HepG2 (cell line): ENCODE measurements at regions not wholly inside any gene's neighbourhood (a gene's known extent, or its start where the extent isn't known, plus 50 kb on each side); places are given as distances from the start of the nearest gene placed in this dataset.

Experiments used
- CBX5 ChIP-seq: sonication (generic); formaldehyde crosslinking; IDR thresholded peaks from 2 replicates; pipeline ENCODE4 v1.4.0; 2020; ENCODE audit warnings: missing genetic modification reagents, borderline replicate concordance
- CTCF ChIP-seq: sonication (generic); formaldehyde crosslinking; IDR thresholded peaks from 2 replicates; pipeline ENCODE4 v1.5.0; 2020; ENCODE audit warnings: mild to moderate bottlenecking, missing genetic modification reagents, moderate library complexity
- FOXO4 ChIP-seq: sonication (generic); formaldehyde crosslinking; conservative IDR thresholded peaks from 2 replicates; pipeline ENCODE4 v1.8.1; 2023; ENCODE audit warnings: missing genetic modification reagents
- GTF2F1 ChIP-seq: fragments of 150-350 bp; IDR thresholded peaks from 2 replicates; pipeline ENCODE4 v1.6.1; 2014; ENCODE audit warnings: low read length
- MXI1 ChIP-seq: IDR thresholded peaks from 3 replicates; pipeline ENCODE4 v1.6.1; 2012; ENCODE audit warnings: low read depth, low read length, inconsistent platforms, borderline replicate concordance
- NKX3-1 ChIP-seq: sonication (generic); formaldehyde crosslinking; IDR thresholded peaks from 2 replicates; pipeline ENCODE4 v1.5.0; 2020; ENCODE audit warnings: missing genetic modification reagents
- POLR2A ChIP-seq, 2 experiments: IDR thresholded peaks; 2 replicates each; pipeline ENCODE4 v1.6.1; 2011; ENCODE audit warnings: low read depth in 2 of 2, low read length in 2 of 2, mild to moderate bottlenecking in 1 of 2, moderate library complexity in 1 of 2; ENCODE audit not compliant: insufficient read depth in 1 of 2
- RFX5 ChIP-seq: IDR thresholded peaks from 2 replicates; pipeline ENCODE4 v1.6.1; 2011; ENCODE audit warnings: low read depth, low read length, improper control_type of control experiment
- ZBTB4 ChIP-seq: sonication (generic); formaldehyde crosslinking; IDR thresholded peaks from 2 replicates; pipeline ENCODE4 v1.4.0; 2020; ENCODE audit warnings: missing genetic modification reagents, mild to moderate bottlenecking, borderline replicate concordance
- ZNF30 ChIP-seq: sonication (generic); formaldehyde crosslinking; IDR thresholded peaks from 2 replicates; pipeline ENCODE4 v1.5.0; 2020; ENCODE audit warnings: mild to moderate bottlenecking, missing genetic modification reagents
- ZNF788 ChIP-seq: sonication (generic); formaldehyde crosslinking; IDR thresholded peaks from 2 replicates; pipeline ENCODE4 v1.5.0; 2020; ENCODE audit warnings: mild to moderate bottlenecking, missing genetic modification reagents, borderline replicate concordance

GRCh38 chr5:57412680-57413079, 69.9 kb downstream of the ACTBL2 start:
- TF ChIP-seq NKX3-1 (no peak), ZNF788 (CRISPR knock-in tag) (no peak), CBX5 (no peak), ZBTB4 (CRISPR knock-in tag) (no peak), POLR2A (IDR thresholded peaks at IDR 0.05; ENCODE audit: insufficient read depth in 1 of 2, low read depth in 2 of 2, low read length in 2 of 2) (no peak), CTCF (CRISPR knock-in tag) (no peak), FOXO4 (CRISPR knock-in tag) (no peak), ZNF30 (CRISPR knock-in tag) (no peak), GTF2F1 (no peak), MXI1 (no peak), RFX5 (no peak)
